RKO (cell line): ENCODE measurements at regions not wholly inside any gene's neighbourhood (a gene's known extent, or its start where the extent isn't known, plus 50 kb on each side); places are given as distances from the start of the nearest gene placed in this dataset.
"Not testable (repeated sequence)": the region's sequence is repeated elsewhere in the genome, so short reads cannot be mapped to it uniquely, and the experiment has no call there.

Experiments
- DNase-seq: peaks from one replicate; pipeline ENCODE4 v3.0.0-alpha.2; 2016; ENCODE audit warnings: low spot score

GRCh38 chr11:3444420-3444744 is 65.4 kb upstream of the ZNF195 start:
- DNase-seq: not testable (repeated sequence)

GRCh38 chr11:3443700-3444419 is 64.9 kb upstream of the ZNF195 start:
- DNase-seq: not testable (repeated sequence)

GRCh38 chr11:3437441-3437840 is 58.5 kb upstream of the ZNF195 start:
- not testable (repeated sequence) for DNase-seq

- DNase-seq: no peak
These were observed 56.0 kb upstream of the ZNF195 start for GRCh38 chr11:3434976-3435375.

- DNase-seq: not testable (repeated sequence)
These were observed 50.2 kb upstream of the ZNF195 start for GRCh38 chr11:3429191-3429590.
